ENCODE measurements at regions not wholly inside any gene's neighbourhood (a gene's known extent, or its start where the extent isn't known, plus 50 kb on each side); places are given as distances from the start of the nearest gene placed in this dataset.
"Not testable (repeated sequence)": the region's sequence is repeated elsewhere in the genome, so short reads cannot be mapped to it uniquely, and the experiment has no call there.

DNA sequence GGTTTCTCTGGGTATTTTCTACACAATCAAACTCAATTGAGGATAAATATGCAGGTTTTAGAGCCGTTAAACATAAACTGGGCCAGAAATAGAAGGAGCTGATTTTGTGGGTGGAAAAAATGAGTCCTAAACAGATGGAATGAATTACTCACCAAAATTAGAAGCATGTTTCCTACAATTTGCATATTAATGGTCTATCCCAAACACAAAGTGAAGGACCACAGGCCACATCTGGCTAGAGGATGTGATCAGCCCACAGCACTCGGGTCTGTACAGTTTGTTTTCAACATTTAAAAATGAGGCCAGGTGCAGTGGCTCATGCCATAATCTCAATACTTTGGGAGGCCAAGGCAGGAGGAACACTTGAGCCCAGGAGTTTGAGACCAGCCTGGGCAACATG is 296.3 kb downstream of the PREX1 start:
- DNase-seq (ENCODE audit: low read depth in 2 of 3, low spot score in 1 of 3), result no peak

DNA sequence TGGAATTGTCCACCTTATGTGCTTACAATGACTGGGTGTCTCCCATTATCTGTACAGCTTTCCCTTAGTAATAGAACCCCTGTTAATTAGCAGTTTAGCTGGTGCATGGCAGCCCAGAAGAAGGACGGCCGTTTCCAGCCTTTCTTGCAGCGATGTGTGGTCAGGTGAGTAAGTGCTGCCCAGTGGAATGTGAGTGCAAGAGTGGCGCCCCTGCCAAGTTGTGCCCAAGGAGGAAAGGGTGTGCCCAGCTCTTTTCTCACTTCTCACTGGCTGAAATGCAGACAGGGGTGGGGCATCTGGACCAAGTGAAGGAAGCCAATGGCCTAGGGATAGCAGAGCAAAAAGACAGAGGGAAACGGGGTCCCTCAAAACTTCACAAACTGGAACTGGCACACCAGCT is 296.8 kb downstream of the PREX1 start:
- no peak for DNase-seq (ENCODE audit: low read depth in 2 of 3, low spot score in 1 of 3)

DNA sequence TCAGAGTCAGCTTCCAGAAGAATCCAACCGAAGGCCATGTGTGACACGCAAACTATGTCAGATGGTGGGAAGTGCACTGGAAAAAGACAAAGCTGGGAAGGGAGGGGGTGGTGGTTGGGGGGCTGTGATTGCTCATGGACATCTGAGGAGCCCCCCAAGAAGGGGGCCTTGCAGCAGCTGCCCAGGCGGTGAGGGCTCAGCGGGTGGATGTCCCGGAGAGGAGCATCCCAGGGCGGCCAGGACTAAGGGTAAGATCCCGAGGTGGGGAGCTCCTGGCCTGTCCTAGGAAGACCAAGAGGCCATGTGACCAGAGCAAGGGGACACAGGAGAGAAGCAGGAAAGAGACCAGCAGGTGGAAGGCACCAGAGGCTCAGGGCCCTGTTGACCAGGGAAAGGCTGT is 299.5 kb downstream of the PREX1 start:
- DNase-seq (ENCODE audit: low read depth in 2 of 3, low spot score in 1 of 3), result no peak

DNA sequence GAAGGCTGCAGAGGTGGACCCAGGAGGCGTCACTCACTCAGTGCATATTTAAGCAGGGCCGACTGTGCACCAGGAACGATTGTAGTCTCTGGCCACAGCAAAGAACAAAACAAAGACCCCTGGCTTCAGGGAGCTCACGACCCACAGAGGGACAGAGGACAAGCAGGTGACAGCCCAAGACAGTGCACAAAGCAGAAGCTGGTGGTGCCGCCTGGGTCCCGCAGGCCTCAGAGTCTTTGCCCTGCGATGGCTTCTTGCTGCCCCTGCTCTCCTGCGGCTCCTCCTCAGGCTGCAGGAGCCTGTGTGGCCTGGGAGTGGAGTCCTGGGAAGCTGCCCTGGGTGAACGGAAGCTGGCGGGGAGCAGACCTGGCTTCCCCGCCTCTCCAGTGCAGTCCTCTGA is 300.0 kb downstream of the PREX1 start:
- no peak for DNase-seq (ENCODE audit: low read depth in 2 of 3, low spot score in 1 of 3)

DNA sequence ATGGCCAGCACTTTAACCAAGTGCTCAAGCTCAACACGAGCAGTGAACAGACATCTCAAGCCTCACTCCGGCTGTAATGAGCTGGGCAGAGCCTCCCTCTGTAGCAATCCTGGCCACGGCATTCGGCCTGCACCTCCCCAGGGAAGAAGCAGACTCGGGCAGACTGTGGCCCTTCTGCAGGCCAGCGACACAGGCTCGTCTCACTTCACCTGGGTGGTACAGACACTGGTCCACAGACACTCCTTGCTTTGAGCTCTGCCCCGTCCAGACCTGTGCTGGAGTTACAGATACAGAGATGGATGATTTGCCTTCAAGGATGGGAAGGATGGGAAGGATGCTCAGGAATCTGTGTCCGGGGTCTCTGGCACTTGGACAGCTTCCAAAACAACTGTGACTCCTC is 300.9 kb downstream of the PREX1 start:
- DNase-seq (ENCODE audit: low read depth in 2 of 3, low spot score in 1 of 3), result no peak

DNA sequence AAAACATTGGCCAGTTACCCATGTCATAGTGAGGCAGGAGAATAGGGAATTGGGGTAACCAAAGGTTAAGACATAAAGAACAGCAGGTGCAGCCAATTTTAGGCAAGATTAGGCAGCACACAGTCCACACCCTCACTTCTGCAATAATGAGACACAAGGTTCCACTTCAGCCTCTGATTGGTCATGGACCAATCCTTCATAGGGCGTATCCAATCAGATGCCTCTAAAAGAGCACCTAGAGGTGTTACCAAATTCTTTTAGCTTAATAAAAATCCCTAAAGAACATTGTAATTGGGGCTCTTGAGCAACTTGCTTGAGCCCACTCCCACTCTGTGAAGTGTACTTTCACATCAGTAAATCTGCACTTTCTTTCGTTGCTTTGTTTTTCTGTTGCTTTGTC is 302.4 kb downstream of the PREX1 start:
- DNase-seq (ENCODE audit: low read depth in 2 of 3, low spot score in 1 of 3), result no peak

DNA sequence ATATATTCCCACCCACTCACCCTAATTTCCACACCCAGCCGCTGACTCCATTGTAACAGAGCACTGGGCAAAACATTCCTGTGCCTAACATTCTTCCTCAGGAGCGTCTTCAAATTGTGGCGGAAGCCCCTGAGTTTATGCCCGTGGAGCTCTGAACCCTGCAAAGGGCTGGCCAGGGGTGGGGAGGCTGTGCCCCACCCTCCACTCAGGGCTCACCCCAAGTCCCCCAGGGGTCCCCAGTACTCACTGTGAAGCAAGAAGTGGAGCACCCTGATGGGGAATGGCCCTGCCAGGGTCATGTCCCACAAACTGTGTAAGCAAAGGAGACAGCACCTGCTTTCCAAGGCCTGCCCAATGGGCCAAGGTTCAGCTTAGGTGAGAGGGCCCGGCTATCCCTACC is 303.2 kb downstream of the PREX1 start:
- no peak for DNase-seq (ENCODE audit: low read depth in 2 of 3, low spot score in 1 of 3)

DNA sequence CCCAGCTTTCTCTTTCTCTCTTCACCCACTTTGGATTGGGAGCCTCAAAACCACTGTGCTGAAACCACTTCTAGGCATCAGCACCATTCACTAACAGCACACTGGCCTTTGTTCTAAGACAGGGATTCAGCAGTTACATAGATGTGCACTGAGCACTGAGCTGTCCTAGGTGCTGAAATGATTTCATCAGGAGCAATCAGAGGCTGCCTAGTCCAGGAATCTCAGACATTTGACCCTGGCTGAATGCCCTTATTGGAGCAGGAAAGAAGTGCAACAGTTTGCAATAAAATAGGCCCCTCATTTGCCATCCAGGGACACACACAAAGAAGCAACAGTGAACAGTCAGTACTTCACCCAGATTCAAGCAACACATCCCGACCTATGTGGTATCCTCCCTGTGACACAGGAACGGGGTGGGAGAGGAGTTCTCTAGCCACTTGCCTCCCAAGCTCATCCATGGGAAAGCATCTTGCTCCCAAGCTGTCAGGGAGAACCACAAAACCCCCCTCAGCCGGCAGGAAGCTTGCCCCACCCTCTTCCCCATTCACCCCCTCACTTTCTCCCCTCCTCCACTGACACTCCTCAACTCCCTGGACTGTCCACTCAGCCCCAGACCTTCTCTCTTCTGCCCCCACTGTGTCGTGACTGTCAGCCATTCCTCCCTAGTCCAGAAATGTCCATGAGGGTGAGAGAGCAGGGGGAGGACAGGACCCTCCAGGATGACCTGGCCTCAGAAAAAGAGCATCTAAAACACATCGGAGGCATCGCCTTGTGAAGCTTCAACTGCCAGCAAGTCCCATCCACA is 304.4 kb downstream of the PREX1 start:
- DNase-seq (ENCODE audit: low read depth in 2 of 3, low spot score in 1 of 3), result no peak

DNA sequence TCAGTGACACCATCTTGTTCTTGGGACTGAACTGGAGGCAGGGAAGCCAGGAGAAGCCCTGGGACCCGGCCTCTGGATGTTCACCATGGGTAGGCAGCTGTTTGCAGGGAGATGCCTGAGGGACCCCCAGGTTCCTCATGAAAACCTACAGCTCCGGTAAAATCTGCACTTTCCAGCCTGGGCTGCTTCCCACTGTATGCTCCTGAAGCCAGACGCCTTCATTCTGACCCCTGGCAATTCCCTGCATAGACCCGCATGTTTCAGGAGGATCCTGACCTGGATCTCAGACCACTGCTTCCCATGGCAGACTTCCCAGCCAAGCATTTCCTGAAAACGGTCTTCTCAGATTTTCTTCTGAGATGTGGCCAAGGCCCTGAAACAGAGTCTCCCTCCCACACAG is 306.7 kb downstream of the PREX1 start:
- DNase-seq (ENCODE audit: low read depth in 2 of 3, low spot score in 1 of 3), result no peak

DNA sequence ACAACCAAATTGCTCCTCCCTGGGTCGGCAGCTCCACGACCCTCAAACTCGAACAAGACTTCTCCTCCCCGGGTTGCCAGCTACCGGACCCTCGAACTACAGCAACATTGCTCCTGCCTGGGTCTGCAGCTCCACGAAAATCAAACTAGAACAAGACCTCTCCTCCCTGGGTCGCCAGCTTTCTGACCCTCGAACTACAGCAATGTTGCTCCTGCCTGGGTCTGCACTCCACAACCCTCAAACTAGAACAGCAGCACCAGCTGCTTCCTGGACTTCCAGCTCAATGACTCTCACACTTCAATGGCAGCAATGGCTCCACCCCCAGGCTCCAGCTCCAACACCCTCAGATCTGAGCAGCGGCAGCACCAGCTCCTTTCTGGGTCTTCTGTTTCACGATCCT is 311.6 kb downstream of the PREX1 start:
- not testable (repeated sequence) for DNase-seq (ENCODE audit: low read depth in 2 of 3, low spot score in 1 of 3)

DNA sequence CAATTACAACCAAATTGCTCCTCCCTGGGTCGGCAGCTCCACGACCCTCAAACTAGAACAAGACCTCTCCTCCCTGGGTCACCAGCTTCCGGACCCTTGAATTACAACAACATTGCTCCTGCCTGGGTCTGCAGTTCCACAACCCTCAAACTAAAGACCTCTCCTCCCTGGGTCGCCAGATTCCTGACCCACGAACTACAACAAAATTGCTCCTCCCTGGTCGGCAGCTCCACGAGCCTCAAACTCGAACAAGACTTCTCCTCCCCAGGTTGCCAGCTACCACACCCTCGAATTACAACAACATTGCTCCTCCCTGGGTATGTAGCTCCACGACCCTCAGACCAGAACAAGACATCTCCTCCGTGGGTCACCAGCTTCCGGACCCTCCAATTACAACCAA is 313.2 kb downstream of the PREX1 start:
- not testable (repeated sequence) for DNase-seq (ENCODE audit: low read depth in 2 of 3, low spot score in 1 of 3)

DNA sequence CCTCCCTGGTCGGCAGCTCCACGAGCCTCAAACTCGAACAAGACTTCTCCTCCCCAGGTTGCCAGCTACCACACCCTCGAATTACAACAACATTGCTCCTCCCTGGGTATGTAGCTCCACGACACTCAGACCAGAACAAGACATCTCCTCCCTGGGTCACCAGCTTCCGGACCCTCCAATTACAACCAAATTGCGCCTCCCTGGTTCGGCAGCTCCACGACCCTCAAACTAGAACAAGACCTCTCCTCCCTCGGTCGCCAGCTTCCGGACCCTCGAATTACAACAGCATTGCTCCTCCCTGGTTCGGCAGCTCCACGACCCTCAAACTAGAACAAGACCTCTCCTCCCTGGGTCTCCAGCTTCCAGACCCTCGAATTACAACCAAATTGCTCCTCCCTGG is 315.3 kb downstream of the PREX1 start:
- DNase-seq (ENCODE audit: low read depth in 2 of 3, low spot score in 1 of 3), result not testable (repeated sequence)

DNA sequence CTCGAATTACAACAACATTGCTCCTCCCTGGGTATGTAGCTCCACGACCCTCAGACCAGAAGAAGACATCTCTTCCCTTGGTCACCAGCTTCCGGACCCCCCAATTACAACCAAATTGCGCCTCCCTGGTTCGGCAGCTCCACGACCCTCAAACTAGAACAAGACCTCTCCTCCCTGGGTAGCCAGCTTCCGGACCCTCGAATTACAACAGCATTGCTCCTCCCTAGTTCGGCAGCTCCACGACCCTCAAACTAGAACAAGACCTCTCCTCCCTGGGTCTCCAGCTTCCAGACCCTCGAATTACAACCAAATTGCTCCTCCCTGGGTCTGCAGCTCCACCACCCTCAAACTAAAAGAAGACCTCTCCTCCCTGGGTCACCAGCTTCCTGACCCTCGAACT is 322.7 kb downstream of the PREX1 start:
- DNase-seq (ENCODE audit: low read depth in 2 of 3, low spot score in 1 of 3), result not testable (repeated sequence)

DNA sequence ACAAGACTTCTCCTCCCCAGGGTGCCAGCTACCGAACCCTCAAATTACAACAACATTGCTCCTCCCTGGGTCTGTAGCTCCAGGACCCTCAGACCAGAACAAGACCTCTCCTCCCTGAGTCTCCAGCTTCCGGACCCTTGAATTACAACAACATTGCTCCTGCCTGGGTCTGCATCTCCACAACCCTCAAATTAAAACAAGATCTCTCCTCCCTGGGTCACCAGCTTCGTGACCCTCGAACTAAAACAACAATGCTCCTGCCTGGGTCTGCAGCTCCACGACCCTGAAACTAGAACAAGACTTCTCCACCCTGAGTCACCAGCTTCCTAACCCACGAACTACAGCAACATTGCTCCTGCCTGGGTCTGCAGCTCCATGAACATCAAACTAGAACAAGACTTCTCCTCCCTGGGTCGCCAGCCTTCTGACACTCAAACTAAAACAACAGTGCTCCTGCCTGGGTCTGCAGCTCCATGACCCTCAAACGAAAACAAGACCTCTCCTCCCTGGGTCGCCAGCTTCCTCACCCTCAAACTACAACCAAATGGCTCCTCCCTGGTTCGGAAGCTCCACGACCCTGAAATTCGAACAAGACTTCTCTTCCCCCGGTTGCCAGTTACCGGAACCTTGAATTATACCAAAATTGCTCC is 324.5 kb downstream of the PREX1 start:
- DNase-seq (ENCODE audit: low read depth in 2 of 3, low spot score in 1 of 3), result no peak

DNA sequence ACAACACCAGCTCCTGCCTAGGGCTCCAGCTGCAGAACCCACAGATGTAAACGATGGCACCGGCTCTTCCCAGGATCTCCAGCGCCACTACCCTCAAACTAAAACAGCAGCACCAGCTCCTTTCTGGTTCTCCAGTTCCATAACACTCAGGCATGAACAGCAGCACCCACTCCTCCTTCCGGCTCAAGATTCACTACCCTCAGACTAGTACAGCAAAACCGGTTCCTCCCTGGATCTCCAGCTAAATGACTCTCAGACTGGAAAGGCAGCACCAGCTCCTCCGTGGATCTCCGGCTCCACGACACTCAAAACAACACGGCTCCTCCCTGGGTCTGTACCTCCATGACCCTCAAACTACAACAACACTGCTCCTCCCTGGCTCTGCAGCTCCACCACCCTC is 325.0 kb downstream of the PREX1 start:
- DNase-seq (ENCODE audit: low read depth in 2 of 3, low spot score in 1 of 3), result no peak

DNA sequence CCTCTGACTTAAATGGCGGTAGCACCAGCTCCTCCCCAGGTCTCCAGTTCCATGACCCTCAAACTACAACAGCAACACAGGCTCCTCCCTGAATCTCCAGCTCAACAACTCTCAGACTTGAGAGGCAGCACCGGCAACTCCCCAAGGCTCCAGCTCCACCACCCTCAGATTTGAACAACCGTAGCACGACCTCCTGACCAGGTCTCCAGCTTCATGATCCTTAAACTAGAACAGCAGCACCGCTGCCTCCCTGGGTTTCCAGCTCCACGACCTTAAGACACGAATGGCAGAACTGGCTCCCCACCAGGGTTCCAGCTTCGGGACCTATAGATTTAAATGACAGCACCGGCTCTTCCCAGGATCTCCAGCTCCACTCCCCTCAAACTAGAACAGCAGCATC is 325.8 kb downstream of the PREX1 start:
- DNase-seq (ENCODE audit: low read depth in 2 of 3, low spot score in 1 of 3), result no peak

DNA sequence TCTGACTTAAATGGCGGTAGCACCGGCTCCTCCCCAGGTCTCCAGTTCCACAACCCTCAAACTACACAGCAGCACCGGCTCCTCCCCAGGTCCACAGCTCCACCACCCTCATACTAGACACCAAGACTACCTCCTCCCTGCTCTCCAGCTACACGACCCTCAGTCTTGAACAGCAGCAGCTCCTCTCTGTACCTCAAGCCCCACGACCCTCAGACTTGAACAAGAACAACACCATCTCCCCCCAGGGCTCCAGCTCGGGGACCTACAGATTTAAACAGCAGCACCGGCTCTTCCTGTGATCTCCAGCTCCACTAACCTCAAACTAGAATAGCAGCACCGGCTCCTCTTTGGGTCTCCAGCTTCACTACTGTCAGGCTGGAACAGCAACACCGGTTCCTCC is 326.9 kb downstream of the PREX1 start:
- DNase-seq (ENCODE audit: low read depth in 2 of 3, low spot score in 1 of 3), result not testable (repeated sequence)

DNA sequence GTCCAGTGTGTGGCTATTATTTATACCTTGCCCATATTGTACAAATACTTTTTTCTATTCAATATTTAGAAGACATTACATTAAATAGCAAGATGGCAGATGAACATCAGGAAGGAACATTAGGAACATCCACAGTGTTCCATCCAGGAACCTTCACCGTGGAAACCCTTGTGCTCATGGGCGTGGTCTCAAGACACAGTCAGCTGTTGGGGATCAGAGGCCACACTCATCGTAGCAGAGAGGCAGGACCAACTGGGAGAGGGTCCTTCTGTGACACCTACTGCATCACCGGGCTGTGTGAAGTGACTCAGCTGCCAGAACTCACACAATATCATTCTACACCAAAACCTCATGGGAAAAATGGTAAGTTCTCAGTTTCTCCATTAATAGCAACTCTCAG is 328.9 kb downstream of the PREX1 start:
- DNase-seq (ENCODE audit: low read depth in 2 of 3, low spot score in 1 of 3), result not testable (repeated sequence)

DNA sequence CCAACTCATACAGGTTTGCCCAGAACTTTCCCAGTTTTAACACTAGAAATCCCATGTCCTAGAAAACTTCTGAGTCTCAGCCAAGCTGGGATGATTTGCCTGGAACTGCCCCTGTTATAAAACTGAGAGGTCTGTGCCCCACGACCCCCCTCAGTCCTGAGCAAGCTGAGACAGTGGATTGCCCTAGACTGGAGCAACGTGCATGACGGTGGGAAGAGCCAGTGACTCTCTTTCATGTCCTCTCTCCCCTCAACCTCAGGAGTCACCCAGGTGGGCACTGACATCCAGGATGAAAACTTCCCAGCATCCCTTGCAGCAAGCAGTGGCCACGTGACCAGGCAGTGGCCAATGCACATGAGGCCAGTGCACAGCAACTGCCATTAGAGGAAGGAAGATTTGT is 329.7 kb downstream of the PREX1 start:
- DNase-seq (ENCODE audit: low read depth in 2 of 3, low spot score in 1 of 3), result not testable (repeated sequence)

DNA sequence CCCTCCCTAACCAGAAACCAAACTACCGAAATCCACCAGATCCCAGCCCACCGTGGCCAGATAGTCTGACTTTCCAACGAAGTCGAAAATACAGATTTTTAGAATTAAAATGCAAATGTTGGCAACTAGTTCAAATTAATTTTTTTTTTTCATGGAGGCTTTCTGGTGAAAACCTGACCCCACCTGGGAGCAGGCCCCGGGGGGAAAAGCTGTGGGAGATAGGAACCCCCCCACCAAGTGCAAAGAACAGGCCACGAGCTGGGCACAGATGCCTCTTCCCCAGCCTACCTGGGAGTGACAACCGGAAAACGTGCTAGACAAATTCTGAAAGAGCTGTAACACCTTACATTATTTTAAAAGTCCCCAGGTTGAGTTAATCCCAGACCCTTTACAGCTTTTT is 333.8 kb downstream of the PREX1 start:
- no peak for DNase-seq (ENCODE audit: low read depth in 2 of 3, low spot score in 1 of 3)

DNA sequence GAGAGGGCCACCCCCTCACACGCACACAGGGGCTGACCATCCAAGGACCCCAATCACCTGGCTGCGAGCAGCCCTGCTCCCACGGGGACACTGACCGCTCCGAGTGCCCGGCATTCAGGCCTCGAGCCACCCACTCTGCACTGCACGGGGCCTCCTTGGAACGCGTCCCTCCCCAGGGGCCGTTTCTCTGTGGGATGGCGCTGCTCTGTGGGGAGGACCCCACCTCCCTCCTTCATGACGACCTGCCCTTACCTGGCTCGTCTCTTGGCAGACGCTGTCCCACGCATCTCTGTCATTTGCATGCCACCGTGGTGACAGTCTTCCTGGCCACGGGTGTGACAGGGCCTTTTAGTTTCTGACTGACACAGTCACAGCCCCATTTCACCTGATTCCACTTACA is 334.5 kb downstream of the PREX1 start:
- DNase-seq (ENCODE audit: low read depth in 2 of 3, low spot score in 1 of 3), result not testable (repeated sequence)

DNA sequence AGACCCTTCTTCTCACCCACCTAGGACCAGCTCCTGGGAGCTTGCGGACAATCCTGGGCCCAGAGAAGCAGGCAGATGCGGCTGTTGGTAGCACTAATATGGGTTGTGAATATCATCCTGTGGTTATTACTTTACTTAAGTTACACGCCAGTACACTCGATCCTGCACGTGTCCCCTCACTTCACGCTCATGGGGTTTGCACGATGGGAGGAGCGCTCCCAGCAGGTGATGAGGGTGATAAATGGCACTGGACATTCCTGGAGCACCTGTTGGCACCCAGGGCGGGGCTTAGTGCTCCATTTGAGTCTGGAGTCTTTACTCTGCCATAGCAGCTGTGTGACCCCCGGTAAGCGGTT is 335.1 kb downstream of the PREX1 start:
- no peak for DNase-seq (ENCODE audit: low read depth in 2 of 3, low spot score in 1 of 3)
